Hippocampal formation (tissue), 2 donors: ENCODE measurements at regions not wholly inside any gene's neighbourhood (a gene's known extent, or its start where the extent isn't known, plus 50 kb on each side); places are given as distances from the start of the nearest gene placed in this dataset.

Source experiments
- DNase-seq, 2 donors: peaks; one replicate each; lab custom pipeline; 2025; lab: John Stamatoyannopoulos, UW

GRCh38 chr3:106263011-106263410 is 394.2 kb upstream of the CBLB start:
- no peak for DNase-seq

- no peak for DNase-seq
Observed at GRCh38 chr3:106263546-106263945, 394.7 kb upstream of the CBLB start.

GRCh38 chr3:106265704-106266103 is 396.9 kb upstream of the CBLB start:
- DNase-seq, result no peak

- DNase-seq, result no peak
Observed at GRCh38 chr3:106268696-106269095, 399.9 kb upstream of the CBLB start.

- no peak for DNase-seq
Observed at GRCh38 chr3:106272302-106272701, 403.5 kb upstream of the CBLB start.

GRCh38 chr3:106275592-106275991 is 406.8 kb upstream of the CBLB start:
- DNase-seq, result no peak

- no peak for DNase-seq
Observed at GRCh38 chr3:106276151-106276550, 407.3 kb upstream of the CBLB start.

- no peak for DNase-seq
Observed at GRCh38 chr3:106276755-106277612, 408.2 kb upstream of the CBLB start.

- DNase-seq, result no peak
Observed at GRCh38 chr3:106277731-106278130, 408.9 kb upstream of the CBLB start.

GRCh38 chr3:106281221-106281620 is 412.4 kb upstream of the CBLB start:
- DNase-seq, result no peak

- no peak for DNase-seq
Observed at GRCh38 chr3:106282943-106283342, 414.1 kb upstream of the CBLB start.

- no peak for DNase-seq
Observed at GRCh38 chr3:106288781-106289180, 420.0 kb upstream of the CBLB start.

GRCh38 chr3:106290304-106290997 is 421.6 kb upstream of the CBLB start:
- DNase-seq, result no peak

- no peak for DNase-seq
Observed at GRCh38 chr3:106293161-106293560, 424.3 kb upstream of the CBLB start.

- DNase-seq, result peak in 1 of 2 donors; percentile 1
Observed at GRCh38 chr3:106294121-106294520, 425.3 kb upstream of the CBLB start.

GRCh38 chr3:106296062-106296461 is 427.2 kb upstream of the CBLB start:
- no peak for DNase-seq

GRCh38 chr3:106299300-106300098 is 430.7 kb upstream of the CBLB start:
- DNase-seq, result no peak

- DNase-seq, result no peak
Observed at GRCh38 chr3:106302451-106303221, 433.8 kb upstream of the CBLB start.

- DNase-seq, result no peak
Observed at GRCh38 chr3:106303766-106304165, 435.0 kb upstream of the CBLB start.

GRCh38 chr3:106305127-106305526 is 436.3 kb upstream of the CBLB start:
- no peak for DNase-seq

- no peak for DNase-seq
Observed at GRCh38 chr3:106305882-106306435, 437.1 kb upstream of the CBLB start.
